ENCODE measurements at regions not wholly inside any gene's neighbourhood (a gene's known extent, or its start where the extent isn't known, plus 50 kb on each side); places are given as distances from the start of the nearest gene placed in this dataset.

GRCh38 chr5:56545016-56545415 lies 270.3 kb upstream of the MAP3K1 start (continued):
- no peak for TF ChIP-seq ZBTB38 (CRISPR knock-in tag; IDR thresholded peaks at IDR 0.05)
- TF ChIP-seq ZBTB21 (CRISPR knock-in tag; IDR thresholded peaks at IDR 0.05) = no peak
- TF ChIP-seq GABPA (IDR thresholded peaks at IDR 0.05; ENCODE audit: low read depth, low read length) = no peak
- TF ChIP-seq GABPA (CRISPR knock-in tag; IDR thresholded peaks at IDR 0.05; ENCODE audit: low read depth) = no peak
- TF ChIP-seq ZNF781 (CRISPR knock-in tag; IDR thresholded peaks at IDR 0.05; ENCODE audit: borderline replicate concordance, not compliant biosample characterization) = no peak
- TF ChIP-seq NFYC (CRISPR knock-in tag; IDR thresholded peaks at IDR 0.05) = no peak
- TF ChIP-seq, protein P1, sequence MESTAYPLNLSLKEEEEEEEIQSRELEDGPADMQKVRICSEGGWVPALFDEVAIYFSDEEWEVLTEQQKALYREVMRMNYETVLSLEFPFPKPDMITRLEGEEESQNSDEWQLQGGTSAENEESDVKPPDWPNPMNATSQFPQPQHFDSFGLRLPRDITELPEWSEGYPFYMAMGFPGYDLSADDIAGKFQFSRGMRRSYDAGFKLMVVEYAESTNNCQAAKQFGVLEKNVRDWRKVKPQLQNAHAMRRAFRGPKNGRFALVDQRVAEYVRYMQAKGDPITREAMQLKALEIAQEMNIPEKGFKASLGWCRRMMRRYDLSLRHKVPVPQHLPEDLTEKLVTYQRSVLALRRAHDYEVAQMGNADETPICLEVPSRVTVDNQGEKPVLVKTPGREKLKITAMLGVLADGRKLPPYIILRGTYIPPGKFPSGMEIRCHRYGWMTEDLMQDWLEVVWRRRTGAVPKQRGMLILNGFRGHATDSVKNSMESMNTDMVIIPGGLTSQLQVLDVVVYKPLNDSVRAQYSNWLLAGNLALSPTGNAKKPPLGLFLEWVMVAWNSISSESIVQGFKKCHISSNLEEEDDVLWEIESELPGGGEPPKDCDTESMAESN (CRISPR knock-in tag; conservative IDR thresholded peaks at IDR 0.05) = no peak
- TF ChIP-seq ATF4 (CRISPR knock-in tag; IDR thresholded peaks at IDR 0.05) = no peak
- no peak for TF ChIP-seq CBFB (CRISPR knock-in tag; IDR thresholded peaks at IDR 0.05)
- TF ChIP-seq RBM22 (optimal IDR thresholded peaks at IDR 0.05; ENCODE audit: low read length) = no peak
- no peak for TF ChIP-seq NPAS2 (CRISPR knock-in tag; IDR thresholded peaks at IDR 0.05; ENCODE audit: borderline replicate concordance)
- no peak for TF ChIP-seq NONO (IDR thresholded peaks at IDR 0.05)
- no peak for TF ChIP-seq NONO (CRISPR knock-in tag; conservative IDR thresholded peaks at IDR 0.05)
- no peak for TF ChIP-seq MAFF (IDR thresholded peaks at IDR 0.05; ENCODE audit: low read depth, low read length)
- no peak for TF ChIP-seq ATF3 (CRISPR knock-in tag; IDR thresholded peaks at IDR 0.05)
- no peak for TF ChIP-seq ZC3H4 (CRISPR knock-in tag; IDR thresholded peaks at IDR 0.05; ENCODE audit: borderline replicate concordance)
- TF ChIP-seq ZNF337 (CRISPR knock-in tag; IDR thresholded peaks at IDR 0.05; ENCODE audit: borderline replicate concordance, low read depth) = no peak
- TF ChIP-seq, protein P2, sequence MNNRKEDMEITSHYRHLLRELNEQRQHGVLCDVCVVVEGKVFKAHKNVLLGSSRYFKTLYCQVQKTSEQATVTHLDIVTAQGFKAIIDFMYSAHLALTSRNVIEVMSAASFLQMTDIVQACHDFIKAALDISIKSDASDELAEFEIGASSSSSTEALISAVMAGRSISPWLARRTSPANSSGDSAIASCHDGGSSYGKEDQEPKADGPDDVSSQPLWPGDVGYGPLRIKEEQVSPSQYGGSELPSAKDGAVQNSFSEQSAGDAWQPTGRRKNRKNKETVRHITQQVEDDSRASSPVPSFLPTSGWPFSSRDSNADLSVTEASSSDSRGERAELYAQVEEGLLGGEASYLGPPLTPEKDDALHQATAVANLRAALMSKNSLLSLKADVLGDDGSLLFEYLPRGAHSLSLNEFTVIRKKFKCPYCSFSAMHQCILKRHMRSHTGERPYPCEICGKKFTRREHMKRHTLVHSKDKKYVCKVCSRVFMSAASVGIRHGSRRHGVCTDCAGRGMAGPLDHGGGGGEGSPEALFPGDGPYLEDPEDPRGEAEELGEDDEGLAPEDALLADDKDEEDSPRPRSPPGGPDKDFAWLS (CRISPR knock-in tag; IDR thresholded peaks at IDR 0.05; ENCODE audit: borderline replicate concordance) = no peak
- no peak for TF ChIP-seq DZIP1 (CRISPR knock-in tag; IDR thresholded peaks at IDR 0.05)
- TF ChIP-seq FOXA1 (IDR thresholded peaks at IDR 0.05) = no peak
- no peak for TF ChIP-seq FOXA1 (CRISPR knock-in tag; IDR thresholded peaks at IDR 0.05)
- TF ChIP-seq MTA3 (CRISPR knock-in tag; IDR thresholded peaks at IDR 0.05) = no peak
- no peak for TF ChIP-seq SP4 (CRISPR knock-in tag; IDR thresholded peaks at IDR 0.05)
- no peak for TF ChIP-seq ARNT2 (CRISPR knock-in tag; IDR thresholded peaks at IDR 0.05; ENCODE audit: low read depth)
- TF ChIP-seq ZNF629 (CRISPR knock-in tag; conservative IDR thresholded peaks at IDR 0.05) = peak; percentile 76
- TF ChIP-seq CHCHD3 (CRISPR knock-in tag; IDR thresholded peaks at IDR 0.05) = no peak
- TF ChIP-seq SIX4 (CRISPR knock-in tag; IDR thresholded peaks at IDR 0.05) = peak; percentile 80

Data from HepG2 (cell line).